GM12878 (cell line): ENCODE measurements at regions not wholly inside any gene's neighbourhood (a gene's known extent, or its start where the extent isn't known, plus 50 kb on each side); places are given as distances from the start of the nearest gene placed in this dataset.

Experiments used
- ATAC-seq: fragments of 200-7000 bp; cut with Tn5 transposase; 3 replicates; pipeline ENCODE4 v1.9.1; 2020; ENCODE audit warnings: mild to moderate bottlenecking, moderate library complexity
- BruUV-seq: library from RNA; stranded (reverse); fragments of 400-500 nt; replicated peaks from 2 replicates; lab custom pipeline; 2021; lab: Mats Ljungman, UMichigan
- CTCF ChIA-PET: fragments of 300-600 bp; sonication (Branson Sonifier 250); formaldehyde crosslinking; extraction: SDS; loops from one replicate; lab custom pipeline; 2021; ENCODE audit warnings: inconsistent platforms; lab: Yijun Ruan, JAX
- POLR2A ChIA-PET: fragments of 350-600 bp; formaldehyde crosslinking; extraction: SDS; loops from one replicate; lab custom pipeline; 2021; ENCODE audit warnings: inconsistent platforms; lab: Charles Lee
- RAD21 ChIA-PET: fragments of 300-600 bp; sonication (Branson Sonifier 250); formaldehyde crosslinking; loops from one replicate; lab custom pipeline; 2023; ENCODE audit warnings: antibody characterized with exemption; ENCODE audit not compliant: unreplicated experiment; lab: Charles Lee
- SMC1A ChIA-PET: fragments of 300-600 bp; sonication (Branson Sonifier 250); formaldehyde crosslinking; loops from one replicate; lab custom pipeline; 2023; ENCODE audit not compliant: unreplicated experiment, uncharacterized antibody; lab: Charles Lee
- DNase-seq: peaks from one replicate; pipeline ENCODE4 v3.0.0-alpha.2; 2011; ENCODE audit warnings: low read depth, low spot score
- FAIRE-seq: peaks from 3 replicates; lab custom pipeline; 2011; peaks lifted over from hg19 to GRCh38; lab: Jason Lieb, UNC
- H2AFZ ChIP-seq: 2 replicates; pipeline ENCODE4 v1.6.0; 2011; ENCODE audit warnings: low read depth, low read length, control low read depth; ENCODE audit not compliant: control insufficient read depth
- H3K27ac ChIP-seq: 2 replicates; pipeline ENCODE4 v1.5.1; 2011; ENCODE audit warnings: control low read depth; ENCODE audit not compliant: control insufficient read depth, insufficient read depth
- H3K27me3 ChIP-seq, 2 experiments: replicated peaks in 1 of 2; 2 replicates each; pipeline versions ENCODE4 v1.6.0 to v1.6.1; 2011; ENCODE audit warnings: low read length in 1 of 2; ENCODE audit not compliant: control insufficient read depth in 2 of 2, insufficient read depth in 2 of 2
- H3K36me3 ChIP-seq, 2 experiments: 2 replicates each; pipeline ENCODE4 v1.5.1; 2011; ENCODE audit warnings: low read length in 1 of 2; ENCODE audit not compliant: control insufficient read depth in 2 of 2, insufficient read depth in 2 of 2
- H3K4me1 ChIP-seq: 2 replicates; pipeline ENCODE4 v1.6.1; 2011; ENCODE audit warnings: mild to moderate bottlenecking, low read length, moderate library complexity, mixed read lengths; ENCODE audit not compliant: control insufficient read depth, insufficient read depth
- H3K4me2 ChIP-seq: 2 replicates; pipeline ENCODE4 v1.6.0; 2011; ENCODE audit warnings: control low read depth; ENCODE audit not compliant: control insufficient read depth, insufficient read depth
- H3K4me3 ChIP-seq: fragments of 200-600 bp; sonication (generic); 2 replicates; pipeline ENCODE4 v1.5.1; 2016
- H3K79me2 ChIP-seq: 2 replicates; pipeline ENCODE4 v1.6.0; 2011; ENCODE audit warnings: low read length; ENCODE audit not compliant: control insufficient read depth, insufficient read depth
- H3K9ac ChIP-seq: 2 replicates; pipeline ENCODE4 v1.8.0; 2011; ENCODE audit warnings: low read length, control low read depth, mixed read lengths; ENCODE audit not compliant: control insufficient read depth, insufficient read depth
- H3K9me3 ChIP-seq: replicated peaks from 3 replicates; pipeline ENCODE4 v1.5.1; 2011; ENCODE audit warnings: mild to moderate bottlenecking, low read length; ENCODE audit not compliant: control insufficient read depth, insufficient read depth
- H4K20me1 ChIP-seq: 2 replicates; pipeline ENCODE4 v1.6.0; 2011; ENCODE audit not compliant: control insufficient read depth, insufficient read depth
- BCL11A ChIP-seq: IDR thresholded peaks from 2 replicates; pipeline ENCODE4 v1.6.1; 2011; ENCODE audit warnings: low read depth, low read length
- BRCA1 ChIP-seq: IDR thresholded peaks from 2 replicates; pipeline ENCODE4 v1.6.1; 2011; ENCODE audit warnings: low read depth, low read length, improper control_type of control experiment
- ELK1 ChIP-seq: IDR thresholded peaks from 2 replicates; pipeline ENCODE4 v1.6.1; 2012; ENCODE audit warnings: low read depth, low read length, improper control_type of control experiment
- EP300 ChIP-seq, 2 experiments: fragments of 150-350 bp in 1 of 2; IDR thresholded peaks; 2 replicates each; pipeline ENCODE4 v1.6.1; 2011 to 2012; ENCODE audit warnings: low read depth in 2 of 2, low read length in 2 of 2, borderline replicate concordance in 1 of 2, improper control_type of control experiment in 1 of 2, inconsistent platforms in 1 of 2; ENCODE audit not compliant: control insufficient read depth in 1 of 2
- GATAD2B ChIP-seq: fragments of 450-650 bp; conservative IDR thresholded peaks from 2 replicates; pipeline ENCODE4 v1.6.1; 2017; ENCODE audit warnings: low read depth, mild to moderate bottlenecking, moderate library complexity
- HDAC2 ChIP-seq: fragments of 200-600 bp; sonication (generic); IDR thresholded peaks from 2 replicates; pipeline ENCODE4 v1.6.1; 2017
- HDGF ChIP-seq: fragments of 450-650 bp; IDR thresholded peaks from 2 replicates; pipeline ENCODE4 v1.6.1; 2016; ENCODE audit warnings: antibody characterized with exemption
- JUND ChIP-seq: IDR thresholded peaks from 2 replicates; pipeline ENCODE4 v1.6.1; 2012; ENCODE audit warnings: low read depth, mild to moderate bottlenecking, low read length, improper control_type of control experiment, moderate library complexity
- NFXL1 ChIP-seq: fragments of 450-650 bp; IDR thresholded peaks from 2 replicates; pipeline ENCODE4 v1.6.1; 2017; ENCODE audit warnings: antibody characterized with exemption, mild to moderate bottlenecking, borderline replicate concordance
- NFYB ChIP-seq: IDR thresholded peaks from 2 replicates; pipeline ENCODE4 v1.6.1; 2011; ENCODE audit warnings: low read depth, mild to moderate bottlenecking, low read length, improper control_type of control experiment, moderate library complexity; ENCODE audit not compliant: insufficient read depth
- NR2C2 ChIP-seq: IDR thresholded peaks from 2 replicates; pipeline ENCODE4 v1.6.1; 2011; ENCODE audit warnings: borderline replicate concordance, low read depth; ENCODE audit not compliant: control insufficient read depth, insufficient read length
- NRF1 ChIP-seq: conservative IDR thresholded peaks from 2 replicates; pipeline ENCODE4 v1.6.1; 2011; ENCODE audit warnings: mild to moderate bottlenecking, low read depth, low read length, improper control_type of control experiment
- RFX5 ChIP-seq: IDR thresholded peaks from 2 replicates; pipeline ENCODE4 v1.6.1; 2011; ENCODE audit warnings: low read depth, low read length, improper control_type of control experiment
- RUNX3 ChIP-seq: IDR thresholded peaks from 2 replicates; pipeline ENCODE4 v1.6.1; 2012; ENCODE audit warnings: low read length, inconsistent platforms
- STAT3 ChIP-seq: IDR thresholded peaks from 2 replicates; pipeline ENCODE4 v1.6.1; 2011; ENCODE audit warnings: low read depth, low read length, improper control_type of control experiment
- ZNF384 ChIP-seq: IDR thresholded peaks from 2 replicates; pipeline ENCODE4 v1.6.1; 2012; ENCODE audit warnings: low read depth, mild to moderate bottlenecking, low read length, improper control_type of control experiment, borderline replicate concordance
- WGBS: methylation state at CpG from one replicate; pipeline ENCODE4 v1.1.6; 2016; ENCODE audit warnings: low lambda C conversion rate; ENCODE audit not compliant: insufficient replicate concordance, insufficient coverage; ENCODE audit errors: missing lambda C conversion rate; 5-methylcytosine and 5-hydroxymethylcytosine counted together
- in situ Hi-C: fragments of 300-500 bp; cut with MboI; formaldehyde crosslinking; loops from 9 replicates; pipeline ENCODE4 v1.14.3; 2018; ENCODE audit warnings: mixed read lengths
- intact Hi-C: fragments of 100-400 bp; cut with micrococcal nuclease; formaldehyde crosslinking; loops from one replicate; pipeline ENCODE4 v1.14.2; 2022; ENCODE audit not compliant: unreplicated experiment
- TF ChIP-seq, protein P1 (sequence below): fragments of 450-650 bp; IDR thresholded peaks from 2 replicates; pipeline ENCODE4 v1.6.1; 2016; ENCODE audit warnings: mild to moderate bottlenecking

- ChIA-PET CTCF (no interaction called here), SMC1A (interaction anchor here (1.1 kb wide), 1 partner anchor 9 kb away, joined by 3 read pairs; no protein-coding TSS in a partner anchor), POLR2A (no interaction called here), RAD21 (no interaction called here)
- no TSS peak for BruUV-seq
- no peaks in the 10 kb centered on the region; a peak in 3 of 4 replicates for H3K27me3 ChIP-seq
- no peaks in the 10 kb centered on the region for H3K36me3 ChIP-seq
- H2AFZ ChIP-seq = no peak overlapping the region
- no peaks in the 10 kb centered on the region for H4K20me1 ChIP-seq
- in situ Hi-C loops (no loop called here), intact Hi-C loops (no loop called here)
- H3K27ac ChIP-seq = no peak overlapping the region
- ATAC-seq (no peak), FAIRE-seq (no peak), DNase-seq (no peak)
- H3K4me3 ChIP-seq = no peak overlapping the region
- WGBS = 38% methylated on average over 3 of the region's 3 CpGs
- TF ChIP-seq NR2C2 (no peak), STAT3 (no peak), HDGF (no peak), ELK1 (no peak), GATAD2B (no peak), JUND (no peak), BRCA1 (no peak), ZNF384 (no peak), BCL11A (no peak), EP300 (IDR thresholded peaks at IDR 0.05; ENCODE audit: borderline replicate concordance in 1 of 2, control insufficient read depth in 1 of 2, low read depth in 2 of 2, low read length in 2 of 2) (no peak), HDAC2 (no peak), RFX5 (no peak), RUNX3 (no peak), NFXL1 (no peak), NRF1 (no peak), NFYB (no peak)
- TF ChIP-seq, protein P1, sequence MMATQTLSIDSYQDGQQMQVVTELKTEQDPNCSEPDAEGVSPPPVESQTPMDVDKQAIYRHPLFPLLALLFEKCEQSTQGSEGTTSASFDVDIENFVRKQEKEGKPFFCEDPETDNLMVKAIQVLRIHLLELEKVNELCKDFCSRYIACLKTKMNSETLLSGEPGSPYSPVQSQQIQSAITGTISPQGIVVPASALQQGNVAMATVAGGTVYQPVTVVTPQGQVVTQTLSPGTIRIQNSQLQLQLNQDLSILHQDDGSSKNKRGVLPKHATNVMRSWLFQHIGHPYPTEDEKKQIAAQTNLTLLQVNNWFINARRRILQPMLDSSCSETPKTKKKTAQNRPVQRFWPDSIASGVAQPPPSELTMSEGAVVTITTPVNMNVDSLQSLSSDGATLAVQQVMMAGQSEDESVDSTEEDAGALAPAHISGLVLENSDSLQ = no peak
- no peaks in the 10 kb centered on the region for H3K79me2 ChIP-seq
- H3K4me1 ChIP-seq = no peaks in the 10 kb centered on the region
- no peak overlapping the region for H3K9ac ChIP-seq
- H3K4me2 ChIP-seq = no peak overlapping the region
- no peaks in the 10 kb centered on the region for H3K9me3 ChIP-seq
These were observed 225.0 kb upstream of the RASGRP1 start for GRCh38 chr15:38789566-38789965.
